Kidney (tissue), 13 donors: ENCODE measurements at regions not wholly inside any gene's neighbourhood (a gene's known extent, or its start where the extent isn't known, plus 50 kb on each side); places are given as distances from the start of the nearest gene placed in this dataset.
A peak's percentile ranks its signal among the peaks of the same experiment; 100 is the strongest.

Experiments used
- DNase-seq, 5 donors: peaks; one replicate each; pipeline ENCODE4 v3.0.0-alpha.2; 2013 to 2020
- FAIRE-seq: peaks from 2 replicates; lab custom pipeline; 2012; peaks lifted over from hg19 to GRCh38; lab: Jason Lieb, UNC
- H3K27ac ChIP-seq, 2 donors: one replicate each; pipeline ENCODE4 v1.7.0; 2013; ENCODE audit warnings: low read depth in 2 of 2, low read length in 2 of 2, inconsistent platforms in 1 of 2
- H3K27me3 ChIP-seq: one replicate; pipeline ENCODE4 v1.7.1; 2013; ENCODE audit warnings: low read length, inconsistent platforms; ENCODE audit not compliant: control insufficient read depth, insufficient read depth
- H3K36me3 ChIP-seq, 3 donors: one replicate each; pipeline versions ENCODE4 v1.7.0 to v1.7.1; 2013; ENCODE audit warnings: low read length in 3 of 3, control low read depth in 1 of 3, inconsistent platforms in 1 of 3; ENCODE audit not compliant: insufficient read depth in 3 of 3, control insufficient read depth in 2 of 3
- H3K4me1 ChIP-seq, 3 donors: one replicate each; pipeline versions ENCODE4 v1.7.0 to v1.7.1; 2013; ENCODE audit warnings: low read length in 3 of 3, inconsistent platforms in 1 of 3, low read depth in 1 of 3; ENCODE audit not compliant: control insufficient read depth in 2 of 3, insufficient read depth in 2 of 3
- H3K4me3 ChIP-seq, 3 donors: one replicate each; pipeline versions ENCODE4 v1.7.0 to v1.8.1; 2013; ENCODE audit warnings: low read length in 3 of 3, control low read depth in 1 of 3, inconsistent platforms in 1 of 3
- H3K9ac ChIP-seq, 3 donors: one replicate each; pipeline versions ENCODE4 v1.7.0 to v1.7.1; 2013; ENCODE audit warnings: low read length in 3 of 3, control low read depth in 1 of 3, inconsistent platforms in 1 of 3
- H3K9me3 ChIP-seq, 3 donors: one replicate each; pipeline versions ENCODE4 v1.7.0 to v1.7.1; 2013; ENCODE audit warnings: low read length in 3 of 3, control low read depth in 1 of 3, inconsistent platforms in 1 of 3; ENCODE audit not compliant: control insufficient read depth in 2 of 3, insufficient read depth in 1 of 3
- CTCF ChIP-seq: IDR thresholded peaks from 3 replicates; pipeline ENCODE4 v1.5.1; 2012; ENCODE audit warnings: mild to moderate bottlenecking, moderate library complexity, borderline replicate concordance; ENCODE audit not compliant: insufficient read depth; ENCODE audit errors: extremely low read depth
- intact Hi-C: fragments of 100-400 bp; cut with DNase I; formaldehyde crosslinking; loops from one replicate; pipeline ENCODE4 v1.11.1; 2022
- donor health status: control.
- donor health status: control.
- donor health status: control.
- donor health status: control.
- donor health status: control.
- donor health status: DM: yes; HTN: yes; CAD: no.
- donor health status: Normal renal cell carcinoma (clear cell type).

GRCh38 chr4:153113838-153114105, 90.5 kb upstream of the TRIM2 start:
- Histone ChIP-seq H3K9ac (no peak overlapping the region), H3K4me1 (peaks cover 0 to 4% (median 0%) of the 10 kb centered on the region in 3 donors), H3K36me3 (no peaks in the 10 kb centered on the region), H3K4me3 (no peak overlapping the region), H3K27me3 (no peaks in the 10 kb centered on the region), H3K27ac (no peak overlapping the region), H3K9me3 (no peaks in the 10 kb centered on the region)
- no peak for TF ChIP-seq CTCF
- FAIRE-seq (no peak), DNase-seq (no peak)
- intact Hi-C loops = no loop called here

DNA sequence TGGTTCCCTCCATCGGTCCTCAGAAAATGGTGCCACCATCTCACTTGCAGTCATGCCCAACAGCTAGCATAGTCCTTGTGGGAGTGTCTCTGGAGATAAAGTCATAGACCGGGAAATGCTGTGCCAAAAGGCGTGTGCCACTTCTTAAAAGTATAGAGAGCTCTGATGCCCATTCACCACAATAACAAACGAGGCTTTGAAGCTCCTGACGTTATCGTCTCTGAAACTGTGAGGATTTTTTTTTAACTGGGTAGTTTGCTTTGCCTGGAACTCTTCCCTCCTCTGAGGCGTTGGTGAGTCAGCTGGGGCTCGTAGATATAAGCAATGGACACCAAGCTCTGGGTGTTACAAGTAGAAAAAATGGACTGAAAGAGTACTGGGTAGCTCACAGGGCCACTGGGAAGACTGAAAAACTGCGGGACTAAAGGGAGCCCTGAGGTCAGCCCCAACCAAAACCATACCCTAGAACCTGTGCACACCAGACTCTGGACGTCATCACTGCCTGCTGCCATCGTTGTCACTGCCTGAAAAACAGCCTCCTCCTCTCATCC, 89.4 kb upstream of the TRIM2 start:
- peaks cover 0 to 4% (median 0%) of the 10 kb centered on the region in 3 donors for H3K4me1 ChIP-seq
- no peak overlapping the region for H3K27ac ChIP-seq
- intact Hi-C loops = no loop called here
- H3K9me3 ChIP-seq = no peaks in the 10 kb centered on the region
- DNase-seq (peak in 1 of 5 donors; percentile 1), FAIRE-seq (no peak)
- H3K36me3 ChIP-seq = no peaks in the 10 kb centered on the region
- H3K27me3 ChIP-seq = no peaks in the 10 kb centered on the region
- H3K4me3 ChIP-seq = no peak overlapping the region
- no peak overlapping the region for H3K9ac ChIP-seq
- TF ChIP-seq CTCF = no peak

GRCh38 chr4:153115322-153116290, 88.6 kb upstream of the TRIM2 start:
- Histone ChIP-seq H3K27me3 (no peaks in the 10 kb centered on the region), H3K9me3 (no peaks in the 10 kb centered on the region), H3K9ac (no peak overlapping the region), H3K4me1 (peaks cover 0 to 4% (median 0%) of the 10 kb centered on the region in 3 donors), H3K36me3 (no peaks in the 10 kb centered on the region), H3K4me3 (peak overlapping the region in 2 of 3 donors; percentile 21 to 29), H3K27ac (no peak overlapping the region)
- intact Hi-C loops = no loop called here
- TF ChIP-seq CTCF = no peak
- DNase-seq (peak in 1 of 5 donors; percentile 16), FAIRE-seq (no peak)
